ENCODE measurements at regions not wholly inside any gene's neighbourhood (a gene's known extent, or its start where the extent isn't known, plus 50 kb on each side); places are given as distances from the start of the nearest gene placed in this dataset.

GRCh38 chr6:163777716-163778115 is 363.2 kb downstream of the QKI start (continued):
- TF ChIP-seq, protein P1, sequence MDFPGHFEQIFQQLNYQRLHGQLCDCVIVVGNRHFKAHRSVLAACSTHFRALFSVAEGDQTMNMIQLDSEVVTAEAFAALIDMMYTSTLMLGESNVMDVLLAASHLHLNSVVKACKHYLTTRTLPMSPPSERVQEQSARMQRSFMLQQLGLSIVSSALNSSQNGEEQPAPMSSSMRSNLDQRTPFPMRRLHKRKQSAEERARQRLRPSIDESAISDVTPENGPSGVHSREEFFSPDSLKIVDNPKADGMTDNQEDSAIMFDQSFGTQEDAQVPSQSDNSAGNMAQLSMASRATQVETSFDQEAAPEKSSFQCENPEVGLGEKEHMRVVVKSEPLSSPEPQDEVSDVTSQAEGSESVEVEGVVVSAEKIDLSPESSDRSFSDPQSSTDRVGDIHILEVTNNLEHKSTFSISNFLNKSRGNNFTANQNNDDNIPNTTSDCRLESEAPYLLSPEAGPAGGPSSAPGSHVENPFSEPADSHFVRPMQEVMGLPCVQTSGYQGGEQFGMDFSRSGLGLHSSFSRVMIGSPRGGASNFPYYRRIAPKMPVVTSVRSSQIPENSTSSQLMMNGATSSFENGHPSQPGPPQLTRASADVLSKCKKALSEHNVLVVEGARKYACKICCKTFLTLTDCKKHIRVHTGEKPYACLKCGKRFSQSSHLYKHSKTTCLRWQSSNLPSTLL (IDR thresholded peaks at IDR 0.05), result no peak
- TF ChIP-seq HMG20B (CRISPR knock-in tag; IDR thresholded peaks at IDR 0.05) (no peak), RBM17 (IDR thresholded peaks at IDR 0.05; ENCODE audit: borderline replicate concordance, low read depth, low read length) (no peak), ZNF311 (CRISPR knock-in tag; IDR thresholded peaks at IDR 0.05) (no peak), ZNF592 (IDR thresholded peaks at IDR 0.05) (no peak), CTCF (IDR thresholded peaks at IDR 0.05 in 2 of 3, conservative IDR thresholded peaks at IDR 0.05 in 1 of 3; ENCODE audit: insufficient read depth in 2 of 3, low read depth in 1 of 3, low read length in 3 of 3) (0 out of 6 replicates have a peak, but pooled peaks of 1 of the 3 experiments have one; percentile 31), ZNF77 (CRISPR knock-in tag; IDR thresholded peaks at IDR 0.05) (no peak), ZNF766 (CRISPR knock-in tag; conservative IDR thresholded peaks at IDR 0.05) (no peak; the same call in 1 of the 2 replicates), TBP (optimal IDR thresholded peaks at IDR 0.05; ENCODE audit: low read depth, low read length) (peak; percentile 77), ZNF444 (CRISPR knock-in tag; IDR thresholded peaks at IDR 0.05) (no peak), PTTG1 (tag; IDR thresholded peaks at IDR 0.05; ENCODE audit: low read depth) (no peak), MCM5 (IDR thresholded peaks at IDR 0.05; ENCODE audit: low read depth) (no peak), NR0B1 (IDR thresholded peaks at IDR 0.05; ENCODE audit: partially characterized antibody) (no peak), ZKSCAN3 (CRISPR knock-in tag; IDR thresholded peaks at IDR 0.05) (no peak), FOXJ2 (tag; IDR thresholded peaks at IDR 0.05) (no peak)
- TF ChIP-seq, protein P2, sequence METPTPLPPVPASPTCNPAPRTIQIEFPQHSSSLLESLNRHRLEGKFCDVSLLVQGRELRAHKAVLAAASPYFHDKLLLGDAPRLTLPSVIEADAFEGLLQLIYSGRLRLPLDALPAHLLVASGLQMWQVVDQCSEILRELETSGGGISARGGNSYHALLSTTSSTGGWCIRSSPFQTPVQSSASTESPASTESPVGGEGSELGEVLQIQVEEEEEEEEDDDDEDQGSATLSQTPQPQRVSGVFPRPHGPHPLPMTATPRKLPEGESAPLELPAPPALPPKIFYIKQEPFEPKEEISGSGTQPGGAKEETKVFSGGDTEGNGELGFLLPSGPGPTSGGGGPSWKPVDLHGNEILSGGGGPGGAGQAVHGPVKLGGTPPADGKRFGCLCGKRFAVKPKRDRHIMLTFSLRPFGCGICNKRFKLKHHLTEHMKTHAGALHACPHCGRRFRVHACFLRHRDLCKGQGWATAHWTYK (CRISPR knock-in tag; IDR thresholded peaks at IDR 0.05), result no peak
- TF ChIP-seq, protein P3, sequence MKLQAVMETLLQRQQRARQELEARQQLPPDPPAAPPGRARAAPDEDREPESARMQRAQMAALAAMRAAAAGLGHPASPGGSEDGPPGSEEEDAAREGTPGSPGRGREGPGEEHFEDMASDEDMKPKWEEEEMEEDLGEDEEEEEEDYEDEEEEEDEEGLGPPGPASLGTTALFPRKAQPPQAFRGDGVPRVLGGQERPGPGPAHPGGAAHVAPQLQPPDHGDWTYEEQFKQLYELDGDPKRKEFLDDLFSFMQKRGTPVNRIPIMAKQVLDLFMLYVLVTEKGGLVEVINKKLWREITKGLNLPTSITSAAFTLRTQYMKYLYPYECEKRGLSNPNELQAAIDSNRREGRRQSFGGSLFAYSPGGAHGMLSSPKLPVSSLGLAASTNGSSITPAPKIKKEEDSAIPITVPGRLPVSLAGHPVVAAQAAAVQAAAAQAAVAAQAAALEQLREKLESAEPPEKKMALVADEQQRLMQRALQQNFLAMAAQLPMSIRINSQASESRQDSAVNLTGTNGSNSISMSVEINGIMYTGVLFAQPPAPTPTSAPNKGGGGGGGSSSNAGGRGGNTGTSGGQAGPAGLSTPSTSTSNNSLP (IDR thresholded peaks at IDR 0.05; ENCODE audit: borderline replicate concordance, low read depth, low read length), result peak; percentile 21; the same call in 1 of the 2 replicates

Data from K562 (cell line).